Neural cell (in vitro differentiated cells): ENCODE measurements at regions not wholly inside any gene's neighbourhood (a gene's known extent, or its start where the extent isn't known, plus 50 kb on each side); places are given as distances from the start of the nearest gene placed in this dataset.

Experiments used
- CTCF ChIP-seq: fragments of 450-650 bp; IDR thresholded peaks from 2 replicates; pipeline ENCODE4 v1.5.1; 2014; ENCODE audit warnings: antibody characterized with exemption, mild to moderate bottlenecking, moderate library complexity; ENCODE audit not compliant: poor library complexity, severe bottlenecking
- EP300 ChIP-seq: fragments of 450-650 bp; conservative IDR thresholded peaks from 2 replicates; pipeline ENCODE4 v1.6.1; 2014; ENCODE audit warnings: antibody characterized with exemption, mild to moderate bottlenecking, moderate library complexity; ENCODE audit not compliant: poor library complexity, severe bottlenecking
- MXI1 ChIP-seq: fragments of 450-650 bp; conservative IDR thresholded peaks from 2 replicates; pipeline ENCODE4 v1.6.1; 2014; ENCODE audit warnings: antibody characterized with exemption, mild to moderate bottlenecking; ENCODE audit not compliant: poor library complexity, severe bottlenecking
- POLR2AphosphoS5 ChIP-seq: IDR thresholded peaks from 2 replicates; pipeline ENCODE4 v1.6.1; 2012
- REST ChIP-seq: IDR thresholded peaks from 2 replicates; pipeline ENCODE4 v1.6.1; 2012; ENCODE audit warnings: borderline replicate concordance
- SMC3 ChIP-seq: fragments of 450-650 bp; conservative IDR thresholded peaks from 2 replicates; pipeline ENCODE4 v1.6.1; 2014; ENCODE audit warnings: antibody characterized with exemption, mild to moderate bottlenecking, moderate library complexity; ENCODE audit not compliant: poor library complexity
- TAF1 ChIP-seq: IDR thresholded peaks from 2 replicates; pipeline ENCODE4 v1.6.1; 2012; ENCODE audit warnings: low read depth

GRCh38 chr7:46229409-46229808 is 308.3 kb upstream of the IGFBP3 start:
- TF ChIP-seq SMC3 (no peak), REST (no peak), CTCF (no peak), POLR2AphosphoS5 (no peak), EP300 (no peak), TAF1 (no peak), MXI1 (no peak)
